K562 (cell line): ENCODE measurements at regions not wholly inside any gene's neighbourhood (a gene's known extent, or its start where the extent isn't known, plus 50 kb on each side); places are given as distances from the start of the nearest gene placed in this dataset.

Experiments used
- ATAC-seq: fragments of 200-7000 bp; cut with Tn5 transposase; 3 replicates; pipeline ENCODE4 v1.9.1; 2020; ENCODE audit warnings: moderate library complexity
- BruUV-seq: library from RNA; stranded (reverse); fragments of 400-500 nt; replicated peaks from 2 replicates; lab custom pipeline; 2021; lab: Mats Ljungman, UMichigan
- CTCF ChIA-PET: fragments of 300-600 bp; formaldehyde crosslinking; extraction: SDS; loops from one replicate; lab custom pipeline; 2021; ENCODE audit warnings: low intra/inter-chr PET ratio; lab: Yijun Ruan, JAX
- POLR2A ChIA-PET: fragments of 300-600, 350-650 bp; sonication (Branson Sonifier 250); formaldehyde crosslinking; extraction: SDS; loops from one replicate; lab custom pipeline; 2021; ENCODE audit warnings: antibody characterized with exemption, inconsistent platforms; lab: Yijun Ruan, JAX
- DNase-seq, 4 experiments: peaks; one replicate each; pipeline versions ENCODE4 v3.0.0 to v3.0.0-alpha.2; 2011 to 2018; ENCODE audit warnings: low spot score in 3 of 4, mixed read lengths in 3 of 4; ENCODE audit errors: extremely low read depth in 1 of 4
- FAIRE-seq: peaks from 2 replicates; lab custom pipeline; 2011; peaks lifted over from hg19 to GRCh38; lab: Jason Lieb, UNC
- H2AFZ ChIP-seq: 2 replicates; pipeline ENCODE4 v1.6.0; 2011; ENCODE audit warnings: low read depth, low read length, control low read depth, inconsistent platforms
- H3K27ac ChIP-seq: fragments of 200-600 bp; 3 replicates; pipeline ENCODE4 v1.8.0; 2011; ENCODE audit warnings: low read depth, mild to moderate bottlenecking, control low read depth, inconsistent platforms, low read length, moderate library complexity, mixed read lengths; ENCODE audit errors: extremely low read depth
- H3K27me3 ChIP-seq, 2 experiments: fragments of 300-600 bp in 1 of 2; 2 replicates in 1 of 2; 3 replicates in 1 of 2; pipeline versions ENCODE4 v1.6.0 to v1.8.0; 2011; ENCODE audit warnings: inconsistent platforms in 2 of 2, low read length in 2 of 2, mild to moderate bottlenecking in 1 of 2, mixed read lengths in 1 of 2, moderate library complexity in 1 of 2; ENCODE audit not compliant: control insufficient read depth in 2 of 2, insufficient read depth in 2 of 2
- H3K36me3 ChIP-seq: fragments of 300-600 bp; 3 replicates; pipeline ENCODE4 v1.8.0; 2011; ENCODE audit warnings: mild to moderate bottlenecking, low read length, inconsistent platforms; ENCODE audit not compliant: control insufficient read depth, insufficient read depth
- H3K4me1 ChIP-seq, 2 experiments: fragments of 200-600 bp in 1 of 2; replicated peaks in 1 of 2; 2 replicates in 1 of 2; 3 replicates in 1 of 2; pipeline versions ENCODE4 v1.5.1 to v1.8.0; 2011; ENCODE audit warnings: inconsistent platforms in 2 of 2, low read length in 2 of 2, mild to moderate bottlenecking in 1 of 2, mixed read lengths in 1 of 2, moderate library complexity in 1 of 2; ENCODE audit not compliant: control insufficient read depth in 2 of 2, insufficient read depth in 2 of 2
- H3K4me2 ChIP-seq: 2 replicates; pipeline ENCODE4 v1.6.1; 2011; ENCODE audit warnings: low read length, control low read depth, inconsistent platforms, mixed read lengths; ENCODE audit not compliant: insufficient read depth
- H3K4me3 ChIP-seq: fragments of 200-600 bp; sonication (generic), shearing (Covaris generic); 2 replicates; pipeline ENCODE4 v1.5.1; 2016; ENCODE audit warnings: control low read depth, inconsistent platforms
- H3K79me2 ChIP-seq: fragments of 200-600 bp; 3 replicates; pipeline ENCODE4 v1.8.0; 2011; ENCODE audit warnings: low read length, inconsistent platforms; ENCODE audit not compliant: control insufficient read depth, insufficient read depth
- H3K9ac ChIP-seq, 2 experiments: 2 replicates each; pipeline versions ENCODE4 v1.6.0 to v1.6.1; 2011; ENCODE audit warnings: low read depth in 2 of 2, low read length in 2 of 2, control low read depth in 1 of 2, inconsistent platforms in 1 of 2, mild to moderate bottlenecking in 1 of 2, mixed read lengths in 1 of 2; ENCODE audit not compliant: insufficient read depth in 1 of 2
- H3K9me1 ChIP-seq: one replicate; pipeline ENCODE4 v1.6.0; 2011; ENCODE audit warnings: inconsistent platforms, mild to moderate bottlenecking, low read length, moderate library complexity; ENCODE audit not compliant: control insufficient read depth, insufficient read depth
- H3K9me3 ChIP-seq: replicated peaks from 2 replicates; pipeline ENCODE4 v1.5.1; 2011; ENCODE audit warnings: low read depth, low read length, inconsistent platforms; ENCODE audit not compliant: control insufficient read depth, insufficient read depth
- H4K20me1 ChIP-seq: replicated peaks from 2 replicates; pipeline ENCODE4 v1.6.1; 2011; ENCODE audit warnings: low read length, inconsistent platforms, mixed read lengths; ENCODE audit not compliant: control insufficient read depth, insufficient read depth
- CBX3 ChIP-seq, 2 experiments: IDR thresholded peaks; 1 replicate in 1 of 2; 2 replicates in 1 of 2; pipeline ENCODE4 v1.6.1; 2012; ENCODE audit warnings: inconsistent platforms in 2 of 2, low read length in 2 of 2, borderline replicate concordance in 1 of 2, control low read depth in 1 of 2
- NFIX ChIP-seq: fragments of 250-450 bp; sonication (Bioruptor Pico); IDR thresholded peaks from 2 replicates; pipeline ENCODE4 v1.4.0; 2020; ENCODE audit warnings: low read depth, mild to moderate bottlenecking, moderate library complexity
- SNRNP70 ChIP-seq: fragments of 200-400 bp; formaldehyde crosslinking; optimal IDR thresholded peaks from 2 replicates; pipeline ENCODE3; 2017; ENCODE audit warnings: low read depth, low read length
- TAF9B ChIP-seq: fragments of 450-650 bp; IDR thresholded peaks from 2 replicates; pipeline ENCODE4 v1.6.1; 2018; ENCODE audit warnings: mild to moderate bottlenecking; ENCODE audit not compliant: partially characterized antibody
- TCFL5 ChIP-seq: fragments of 250-450 bp; sonication (Bioruptor Pico); conservative IDR thresholded peaks from 2 replicates; pipeline ENCODE4 v1.6.1; 2021; ENCODE audit warnings: mild to moderate bottlenecking, moderate library complexity, matching md5 sums
- ZKSCAN8 ChIP-seq: fragments of 200-800 bp; sonication (Bioruptor generic); IDR thresholded peaks from 2 replicates; pipeline ENCODE4 v1.6.1; 2016; ENCODE audit warnings: missing genetic modification characterization, missing compliant biosample characterization
- ZNF589 ChIP-seq: fragments of 200-800 bp; sonication (Bioruptor generic); IDR thresholded peaks from 2 replicates; pipeline ENCODE4 v1.6.1; 2016; ENCODE audit warnings: low read depth, missing genetic modification characterization, missing compliant biosample characterization
- ZNF717 ChIP-seq: fragments of 250-450 bp; sonication (Bioruptor Pico); IDR thresholded peaks from 2 replicates; pipeline ENCODE4 v1.5.0; 2021
- WGBS: fragments of 100-300 bp; shearing (Covaris generic); methylation state at CpG from one replicate; pipeline ENCODE4 v1.1.6; 2016; ENCODE audit warnings: low coverage, mixed read lengths; ENCODE audit not compliant: insufficient coverage; ENCODE audit errors: missing lambda C conversion rate; 5-methylcytosine and 5-hydroxymethylcytosine counted together
- in situ Hi-C: fragments of 300-500 bp; cut with MboI; formaldehyde crosslinking; loops from 4 replicates; pipeline ENCODE4 v1.15.0; 2018; ENCODE audit warnings: inconsistent platforms, mixed read lengths
- intact Hi-C: fragments of 100-400 bp; cut with micrococcal nuclease; formaldehyde crosslinking; loops from 2 replicates; pipeline ENCODE4 v1.14.2; 2022
- TF ChIP-seq, protein P1 (sequence below): sonication (generic); formaldehyde crosslinking; IDR thresholded peaks from 2 replicates; pipeline ENCODE4 v1.8.1; 2023; ENCODE audit warnings: mild to moderate bottlenecking, missing genetic modification reagents

DNA sequence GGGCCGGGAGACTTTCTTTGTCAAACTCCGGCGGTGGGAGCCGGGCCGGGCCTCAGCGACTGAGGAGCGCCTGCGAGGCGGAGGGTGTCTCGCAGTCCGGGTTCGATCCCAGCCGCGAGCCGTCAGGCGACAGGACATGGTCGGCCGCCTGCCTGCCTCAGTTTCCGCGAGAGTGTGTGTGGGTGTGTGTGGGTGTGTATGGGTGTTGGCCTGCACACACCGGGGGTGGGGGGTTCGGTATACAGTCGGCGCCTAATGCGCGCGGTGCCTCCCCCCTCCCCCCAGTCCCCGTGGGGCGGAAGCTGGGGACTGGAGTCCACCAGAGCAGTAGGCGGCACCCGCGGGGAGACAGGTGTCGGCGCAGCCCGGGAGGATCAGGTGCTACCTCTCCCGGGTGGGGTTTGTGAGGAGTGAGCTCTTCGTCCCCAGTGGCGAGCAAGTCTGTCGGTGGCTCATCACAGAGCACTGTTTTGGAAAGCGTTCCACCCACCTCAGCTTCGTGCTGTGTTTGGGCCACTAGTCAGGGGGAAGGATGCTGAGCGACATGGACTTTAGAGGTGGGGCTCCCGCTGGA lies 246.3 kb downstream of the GOLGA6L6 start:
- CTCF ChIA-PET: no interaction called here
- FAIRE-seq (no peak), ATAC-seq (no peak), DNase-seq (peak in 2 of 4 experiments; percentile 4 to 6)
- H2AFZ ChIP-seq: no peak overlapping the region
- intact Hi-C loops (no loop called here), in situ Hi-C loops (no loop called here)
- no peak overlapping the region for H3K9ac ChIP-seq
- WGBS: 46% methylated on average over 42 of the region's 43 CpGs
- no peaks in the 10 kb centered on the region for H3K79me2 ChIP-seq
- no peaks in the 10 kb centered on the region for H3K9me1 ChIP-seq
- POLR2A ChIA-PET: no interaction called here
- BruUV-seq: no TSS peak
- no peak overlapping the region for H3K4me2 ChIP-seq
- TF ChIP-seq SNRNP70: no peak
- no peak for TF ChIP-seq ZNF717 (CRISPR knock-in tag)
- no peak for TF ChIP-seq TCFL5 (CRISPR knock-in tag)
- TF ChIP-seq NFIX: no peak
- no peak for TF ChIP-seq ZNF589
- TF ChIP-seq, protein P1, sequence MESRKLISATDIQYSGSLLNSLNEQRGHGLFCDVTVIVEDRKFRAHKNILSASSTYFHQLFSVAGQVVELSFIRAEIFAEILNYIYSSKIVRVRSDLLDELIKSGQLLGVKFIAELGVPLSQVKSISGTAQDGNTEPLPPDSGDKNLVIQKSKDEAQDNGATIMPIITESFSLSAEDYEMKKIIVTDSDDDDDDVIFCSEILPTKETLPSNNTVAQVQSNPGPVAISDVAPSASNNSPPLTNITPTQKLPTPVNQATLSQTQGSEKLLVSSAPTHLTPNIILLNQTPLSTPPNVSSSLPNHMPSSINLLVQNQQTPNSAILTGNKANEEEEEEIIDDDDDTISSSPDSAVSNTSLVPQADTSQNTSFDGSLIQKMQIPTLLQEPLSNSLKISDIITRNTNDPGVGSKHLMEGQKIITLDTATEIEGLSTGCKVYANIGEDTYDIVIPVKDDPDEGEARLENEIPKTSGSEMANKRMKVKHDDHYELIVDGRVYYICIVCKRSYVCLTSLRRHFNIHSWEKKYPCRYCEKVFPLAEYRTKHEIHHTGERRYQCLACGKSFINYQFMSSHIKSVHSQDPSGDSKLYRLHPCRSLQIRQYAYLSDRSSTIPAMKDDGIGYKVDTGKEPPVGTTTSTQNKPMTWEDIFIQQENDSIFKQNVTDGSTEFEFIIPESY (CRISPR knock-in tag): no peak
- TF ChIP-seq TAF9B: no peak
- TF ChIP-seq CBX3 (IDR thresholded peaks at IDR 0.05; ENCODE audit: borderline replicate concordance in 1 of 2, low read length in 2 of 2): no peak
- TF ChIP-seq ZKSCAN8: peak; percentile 77
- H3K4me1 ChIP-seq: peaks cover 0 to 6% of the 10 kb centered on the region in 2 experiments; a peak in 1 of 5 replicates
- H3K27me3 ChIP-seq: no peaks in the 10 kb centered on the region; a peak in 1 of 5 replicates
- no peaks in the 10 kb centered on the region for H4K20me1 ChIP-seq
- H3K27ac ChIP-seq: no peak overlapping the region
- H3K36me3 ChIP-seq: no peaks in the 10 kb centered on the region
- no peak overlapping the region for H3K4me3 ChIP-seq
- no peaks in the 10 kb centered on the region for H3K9me3 ChIP-seq
